Heart left ventricle (tissue), 13 donors: ENCODE measurements at regions not wholly inside any gene's neighbourhood (a gene's known extent, or its start where the extent isn't known, plus 50 kb on each side); places are given as distances from the start of the nearest gene placed in this dataset.

Experiments used
- POLR2A ChIP-seq, 2 donors: fragments of 450-650 bp; IDR thresholded peaks; one replicate each; pipeline ENCODE4 v1.6.1; 2017; ENCODE audit warnings: antibody characterized with exemption in 2 of 2, mild to moderate bottlenecking in 2 of 2, moderate library complexity in 2 of 2
- TF ChIP-seq, protein P1 (sequence below), 12 donors: fragments of 200-600 bp; sonication (generic) in 4 of 12; IDR thresholded peaks; one replicate each; pipeline versions ENCODE4 v1.5.0 to v1.8.0; 2018 to 2022; ENCODE audit warnings: antibody characterized with exemption in 12 of 12, mild to moderate bottlenecking in 5 of 12
- donor health status: ischemic (EF 13 %, LVEDD 7.1; RV severe dilation, severe dysfunction).
- donor health status: DM: no; HTN: yes; CAD: no.
- donor health status: DM: no; HTN: no; CAD: no.
- donor health status: ischemic (EF 25% LVEDD 6.9; RV normal size, moderate dysfunction).
- donor health status: ischemic (EF 25% LVEDD 5.7; RV mildly dilated, moderate dysfunction).
- donor health status: ischemic (EF 35%, LVEDD 5.7; RV mildly dilated, moderate dysfunction).
- donor health status: nonischemic (EF 11% LVEDD 7.7; RV severe dilation, severe dysfunction).
- donor health status: DM: yes; HTN: yes; CAD: no.
- donor health status: PGD.
- donor health status: ischemic (EF 29% LVEDD 5.4; RV normal size, mild dysfunction).
- donor health status: nonischemic (EF 23%, LVEDD 6.1; RV moderate dilation, normal function).

GRCh38 chr11:130782361-130783222, 133.7 kb downstream of the SNX19 start:
- TF ChIP-seq, protein P1, sequence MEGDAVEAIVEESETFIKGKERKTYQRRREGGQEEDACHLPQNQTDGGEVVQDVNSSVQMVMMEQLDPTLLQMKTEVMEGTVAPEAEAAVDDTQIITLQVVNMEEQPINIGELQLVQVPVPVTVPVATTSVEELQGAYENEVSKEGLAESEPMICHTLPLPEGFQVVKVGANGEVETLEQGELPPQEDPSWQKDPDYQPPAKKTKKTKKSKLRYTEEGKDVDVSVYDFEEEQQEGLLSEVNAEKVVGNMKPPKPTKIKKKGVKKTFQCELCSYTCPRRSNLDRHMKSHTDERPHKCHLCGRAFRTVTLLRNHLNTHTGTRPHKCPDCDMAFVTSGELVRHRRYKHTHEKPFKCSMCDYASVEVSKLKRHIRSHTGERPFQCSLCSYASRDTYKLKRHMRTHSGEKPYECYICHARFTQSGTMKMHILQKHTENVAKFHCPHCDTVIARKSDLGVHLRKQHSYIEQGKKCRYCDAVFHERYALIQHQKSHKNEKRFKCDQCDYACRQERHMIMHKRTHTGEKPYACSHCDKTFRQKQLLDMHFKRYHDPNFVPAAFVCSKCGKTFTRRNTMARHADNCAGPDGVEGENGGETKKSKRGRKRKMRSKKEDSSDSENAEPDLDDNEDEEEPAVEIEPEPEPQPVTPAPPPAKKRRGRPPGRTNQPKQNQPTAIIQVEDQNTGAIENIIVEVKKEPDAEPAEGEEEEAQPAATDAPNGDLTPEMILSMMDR (IDR thresholded peaks at IDR 0.05), result no peak
- no peak for TF ChIP-seq POLR2A (IDR thresholded peaks at IDR 0.05)
